Astrocyte of the hippocampus (primary cell): ENCODE measurements at regions not wholly inside any gene's neighbourhood (a gene's known extent, or its start where the extent isn't known, plus 50 kb on each side); places are given as distances from the start of the nearest gene placed in this dataset.
"Not testable (repeated sequence)": the region's sequence is repeated elsewhere in the genome, so short reads cannot be mapped to it uniquely, and the experiment has no call there.

Experiments used
- DNase-seq: peaks from one replicate; pipeline ENCODE4 v3.0.0; 2011; ENCODE audit warnings: low read depth, low spot score

DNA sequence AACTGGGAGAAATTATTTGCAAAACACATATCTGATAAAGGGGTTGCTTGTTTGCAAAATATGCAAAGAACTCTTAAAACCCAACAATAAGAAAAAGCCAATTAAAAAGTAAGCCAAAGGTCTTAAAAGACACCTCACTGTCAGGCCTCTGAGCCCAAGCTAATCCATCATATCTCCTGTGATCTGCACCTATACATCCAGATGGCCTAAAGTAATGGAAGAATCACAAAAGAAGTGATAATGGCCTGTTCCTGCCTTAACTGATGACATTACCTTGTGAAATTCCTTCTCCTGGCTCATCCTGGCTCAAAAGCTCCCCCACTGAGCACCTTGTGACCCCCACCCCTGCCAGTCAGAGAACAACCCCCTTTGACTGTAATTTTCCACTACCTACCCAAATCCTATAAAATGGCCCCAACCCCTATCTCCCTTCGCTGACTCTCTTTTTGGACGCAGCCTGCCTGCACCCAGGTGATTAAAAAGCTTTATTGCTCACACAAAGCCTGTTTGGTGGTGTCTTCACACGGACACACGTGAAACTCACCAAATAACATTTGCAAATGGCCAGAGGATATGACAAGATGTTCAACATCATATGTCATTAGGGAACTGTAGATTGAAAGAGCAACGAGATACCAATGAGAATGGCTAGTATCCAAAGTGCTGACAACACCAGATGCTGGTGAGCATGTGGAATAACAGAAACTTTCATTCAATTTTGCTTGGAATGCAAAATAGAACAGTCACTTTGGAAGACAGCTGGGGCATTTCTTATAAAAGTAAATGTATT is 565.0 kb upstream of the ADGRB3 start:
- no peak for DNase-seq

DNA sequence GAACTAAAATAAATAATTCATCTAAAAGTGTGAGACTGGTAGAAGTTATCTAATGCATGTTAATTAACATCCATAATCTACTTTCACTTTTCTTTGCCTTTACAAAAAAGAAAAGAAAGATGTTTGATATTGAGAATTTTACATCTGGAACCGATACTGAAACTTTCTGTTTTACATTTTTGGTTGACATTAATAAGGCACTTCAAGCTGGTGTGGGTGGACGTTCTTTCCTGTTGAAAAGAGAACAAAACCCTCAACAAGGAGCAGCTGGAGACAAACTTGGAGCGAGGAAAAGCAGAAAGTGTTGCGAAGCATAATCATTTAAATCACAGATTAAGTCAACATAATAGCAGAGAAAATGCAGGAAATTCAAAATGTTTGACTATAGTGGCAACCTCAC is 575.2 kb upstream of the ADGRB3 start:
- DNase-seq = no peak

DNA sequence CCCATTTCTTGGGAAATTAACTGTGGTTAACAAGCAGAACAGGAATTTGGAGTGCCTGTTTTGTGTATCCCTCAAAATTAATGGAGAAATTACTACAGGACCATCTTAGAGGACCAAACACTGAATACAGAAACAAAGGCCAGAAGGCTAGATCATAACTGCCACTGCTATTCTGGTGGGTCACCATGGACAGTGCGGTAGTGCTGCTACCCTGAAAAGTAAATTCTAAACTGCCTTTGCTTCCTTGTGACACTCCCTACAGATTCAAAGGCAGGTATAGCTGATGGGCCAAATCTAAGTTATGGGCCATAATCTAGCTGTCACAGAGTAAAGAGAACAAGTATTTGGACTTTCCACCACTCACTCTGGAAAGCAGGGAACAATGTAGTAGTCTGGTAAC is 575.8 kb upstream of the ADGRB3 start:
- DNase-seq = no peak

DNA sequence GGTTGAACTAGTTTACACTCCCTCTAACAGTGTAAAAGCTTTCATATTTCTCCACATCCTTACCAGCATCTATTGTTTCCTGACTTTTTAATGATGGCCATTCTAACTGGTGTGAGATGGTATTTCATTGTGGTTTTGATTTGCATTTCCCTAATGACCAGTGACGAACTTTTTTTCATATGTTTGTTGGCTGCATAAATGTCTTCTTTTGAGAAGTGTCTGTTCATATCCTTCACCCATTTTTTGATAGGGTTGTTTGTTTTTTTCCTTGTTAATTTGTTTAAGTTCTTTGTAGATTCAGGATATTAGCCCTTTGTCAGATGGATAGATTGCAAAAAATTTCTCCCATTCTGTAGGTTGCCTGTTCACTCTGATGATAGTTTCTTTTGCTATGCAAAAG is 578.5 kb upstream of the ADGRB3 start:
- not testable (repeated sequence) for DNase-seq

DNA sequence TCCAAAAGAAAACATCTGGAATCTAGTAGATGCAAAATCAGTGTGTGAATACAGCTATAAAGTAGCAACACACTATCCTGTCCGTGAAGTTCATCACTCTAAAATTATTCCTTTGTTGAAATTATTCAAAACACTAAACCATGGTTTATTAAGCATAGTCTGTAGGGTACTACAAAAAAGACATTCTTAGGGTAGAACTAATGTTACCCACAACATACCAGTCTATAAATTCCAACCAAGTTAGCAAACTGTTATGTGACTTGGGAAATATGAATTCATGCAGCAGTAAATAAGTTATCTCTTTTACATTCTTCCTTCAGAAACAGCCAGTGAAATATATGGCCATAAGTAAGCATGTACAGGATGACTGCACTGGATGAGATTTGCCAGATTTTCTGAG is 580.3 kb upstream of the ADGRB3 start:
- DNase-seq = peak; percentile 13

DNA sequence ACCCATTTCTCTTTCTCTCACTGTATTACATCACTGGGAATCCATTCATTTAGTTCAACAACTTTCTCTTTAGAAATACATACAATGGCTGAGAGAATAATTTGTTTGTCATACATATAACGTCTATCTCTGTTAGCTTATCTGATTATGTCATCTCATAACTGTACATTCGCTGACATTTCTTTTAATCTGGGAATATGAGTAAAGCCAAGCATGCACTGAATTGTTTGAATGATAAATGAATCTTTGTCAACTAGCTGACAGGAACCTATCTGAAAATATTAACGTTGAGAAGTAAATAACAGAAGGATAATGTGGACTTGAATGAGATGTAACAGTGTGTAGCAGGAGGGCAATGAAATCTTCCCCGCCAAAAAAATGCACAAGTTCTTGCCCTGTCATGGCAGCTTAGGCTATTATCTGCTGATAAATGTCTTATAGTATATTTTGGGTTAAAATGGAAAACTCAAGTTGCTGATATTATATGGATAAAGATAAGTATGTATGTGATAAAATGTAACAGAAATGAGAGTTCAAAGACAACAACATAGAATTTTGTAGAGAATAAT is 581.2 kb upstream of the ADGRB3 start:
- no peak for DNase-seq

DNA sequence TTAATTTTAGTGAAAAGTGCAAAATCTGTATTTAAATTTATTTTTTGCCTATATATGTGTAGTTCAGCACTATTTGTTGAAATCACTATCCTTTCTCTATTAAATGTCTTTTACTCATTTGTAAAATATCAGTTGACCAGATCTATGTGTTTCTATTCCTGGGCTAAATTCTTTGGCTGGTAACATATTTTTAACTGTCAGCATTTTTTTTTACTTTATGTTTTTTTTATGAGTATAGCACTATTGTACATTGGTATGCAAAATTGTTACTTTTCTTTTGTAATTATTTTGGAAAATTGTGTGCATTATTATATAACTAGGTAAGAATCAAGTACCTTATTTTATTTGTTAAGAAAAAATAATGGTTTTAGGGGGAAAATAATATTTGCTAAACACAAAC is 582.8 kb upstream of the ADGRB3 start:
- no peak for DNase-seq

DNA sequence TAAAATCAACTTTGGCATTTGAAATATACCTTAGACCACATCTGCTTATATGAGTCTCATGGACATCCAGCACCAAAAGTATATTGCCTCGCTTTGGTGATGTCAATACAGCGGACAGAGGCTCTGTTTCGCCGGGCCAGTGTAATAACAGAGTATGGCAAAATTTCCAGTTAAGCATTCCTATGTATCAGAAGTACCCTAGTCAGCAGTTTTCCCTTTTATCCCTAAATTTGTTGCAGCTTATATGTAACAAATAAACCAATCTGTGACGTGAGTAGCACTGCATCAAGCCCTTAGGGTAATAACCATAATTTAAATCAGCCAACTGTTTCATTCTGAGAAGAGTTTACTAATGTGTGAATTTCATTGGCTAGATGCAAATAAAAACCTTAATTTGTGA is 585.5 kb upstream of the ADGRB3 start:
- no peak for DNase-seq

DNA sequence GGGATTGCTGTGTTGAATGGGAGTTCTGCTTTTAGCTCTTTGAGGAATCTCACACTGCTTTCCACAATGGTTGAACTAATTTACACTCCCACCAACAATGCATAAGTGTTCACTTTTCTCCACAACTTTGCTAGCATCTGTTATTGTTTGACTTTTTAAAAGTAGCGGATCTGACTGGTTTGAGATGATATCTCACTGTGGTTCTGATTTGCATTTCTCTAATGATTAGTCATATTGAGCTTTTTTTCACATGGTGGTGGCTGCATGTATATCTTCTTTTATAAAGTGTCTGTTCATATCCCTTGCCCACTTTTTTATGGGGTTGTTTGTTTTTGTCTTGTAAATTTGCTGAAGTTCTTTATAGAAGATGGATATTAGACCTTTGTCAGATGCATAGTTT is 588.3 kb upstream of the ADGRB3 start:
- DNase-seq = no peak

DNA sequence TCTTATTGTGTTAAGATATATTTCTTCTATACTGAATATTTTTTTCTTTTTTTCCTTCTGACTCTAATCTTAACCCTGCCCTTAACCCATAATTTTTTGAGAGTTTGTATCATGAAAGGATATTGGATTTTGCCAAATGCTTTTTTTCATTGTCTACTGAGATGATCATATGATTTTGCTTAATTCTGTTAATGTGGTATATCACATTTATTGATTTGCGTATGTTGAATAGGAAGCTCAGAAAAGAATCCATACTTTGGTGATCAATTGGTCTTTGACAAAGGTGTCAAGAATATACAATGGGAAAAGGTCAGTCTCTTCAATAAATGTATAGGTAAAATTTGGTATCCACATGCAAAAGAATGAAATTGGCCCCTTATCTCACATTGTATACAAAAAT is 588.8 kb upstream of the ADGRB3 start:
- DNase-seq = no peak

DNA sequence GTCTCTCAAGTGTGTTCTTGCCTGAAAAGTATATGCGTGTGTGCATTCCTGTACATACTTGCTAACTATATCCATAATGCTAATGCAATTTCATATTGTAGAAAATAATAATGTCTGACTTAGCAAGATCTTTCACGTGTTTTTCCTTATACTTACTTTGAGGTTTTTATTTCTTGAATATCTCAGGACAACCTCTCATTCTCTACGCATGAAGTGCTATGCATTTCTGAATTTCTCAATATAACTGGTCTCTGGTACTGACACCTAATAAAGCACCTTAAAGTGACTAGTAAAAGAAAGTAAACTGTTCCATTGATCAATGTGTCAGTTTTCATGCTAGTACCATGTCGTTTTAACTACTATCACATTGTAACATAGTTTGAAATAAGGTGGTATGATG is 589.9 kb upstream of the ADGRB3 start:
- DNase-seq = no peak

DNA sequence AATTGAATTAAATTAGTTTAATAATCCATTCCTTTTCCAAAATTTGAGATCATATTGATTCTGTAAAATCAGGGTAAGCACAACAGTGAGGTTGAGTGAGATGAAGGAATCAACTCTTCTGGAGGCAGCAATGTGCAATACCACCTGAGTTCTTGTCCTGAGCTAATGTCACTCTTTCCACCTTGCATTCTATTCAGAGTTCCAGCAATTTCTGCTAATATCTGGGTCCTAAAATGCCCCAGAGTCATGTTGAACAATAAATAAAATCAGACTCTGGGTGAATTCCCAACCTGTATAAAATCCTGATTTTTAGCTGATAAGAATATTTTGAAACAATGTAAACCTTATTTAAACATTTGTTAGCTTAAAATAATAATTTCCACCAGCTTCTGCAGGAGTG is 590.8 kb upstream of the ADGRB3 start:
- DNase-seq = no peak

DNA sequence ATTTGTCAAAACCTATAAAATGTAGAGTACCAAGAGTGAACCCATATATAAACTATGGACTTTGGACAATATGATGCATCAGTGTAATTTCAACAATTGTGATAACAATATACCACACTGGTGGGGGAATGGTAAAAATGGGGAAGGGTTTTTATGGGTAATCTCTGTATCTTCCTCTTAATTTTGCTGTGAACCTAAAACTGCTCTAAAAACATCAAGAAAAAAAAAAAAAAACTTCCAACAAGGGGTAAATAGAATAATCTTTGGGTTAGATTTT is 592.0 kb upstream of the ADGRB3 start:
- no peak for DNase-seq

DNA sequence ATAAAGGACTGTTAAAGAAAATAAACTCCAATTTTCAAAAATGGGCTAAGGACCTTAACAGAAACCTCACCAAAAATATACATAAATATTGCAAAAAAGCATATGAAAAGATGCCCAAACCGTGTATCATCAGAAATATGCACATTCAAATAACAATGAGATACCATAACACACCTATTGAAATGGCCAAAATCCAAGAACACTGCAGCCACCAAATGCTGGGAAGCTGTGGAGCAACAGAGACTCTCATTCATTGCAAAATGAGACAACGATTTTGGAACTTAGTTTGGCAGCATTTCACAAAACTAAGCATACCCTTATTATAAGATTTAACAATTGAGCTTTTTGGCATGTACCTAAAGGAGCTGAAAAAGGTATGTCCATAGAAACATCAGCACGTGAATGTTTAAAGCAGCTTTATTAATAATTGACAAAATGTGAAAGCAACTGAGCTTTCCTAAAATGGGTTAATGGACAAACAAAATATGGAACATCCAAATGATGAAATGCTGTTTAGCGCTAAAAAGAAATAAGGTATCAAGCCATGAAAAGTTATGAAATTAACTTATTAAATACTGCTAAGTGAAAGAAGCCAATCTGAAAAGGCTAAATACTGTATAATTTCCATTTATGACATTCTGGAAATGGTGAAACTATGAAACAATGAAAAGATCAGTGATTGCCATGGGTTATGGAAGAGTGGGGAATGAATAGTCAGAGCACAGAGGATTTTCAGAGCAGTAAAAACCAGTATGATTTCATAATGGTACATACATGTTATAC is 592.6 kb upstream of the ADGRB3 start:
- DNase-seq = no peak

DNA sequence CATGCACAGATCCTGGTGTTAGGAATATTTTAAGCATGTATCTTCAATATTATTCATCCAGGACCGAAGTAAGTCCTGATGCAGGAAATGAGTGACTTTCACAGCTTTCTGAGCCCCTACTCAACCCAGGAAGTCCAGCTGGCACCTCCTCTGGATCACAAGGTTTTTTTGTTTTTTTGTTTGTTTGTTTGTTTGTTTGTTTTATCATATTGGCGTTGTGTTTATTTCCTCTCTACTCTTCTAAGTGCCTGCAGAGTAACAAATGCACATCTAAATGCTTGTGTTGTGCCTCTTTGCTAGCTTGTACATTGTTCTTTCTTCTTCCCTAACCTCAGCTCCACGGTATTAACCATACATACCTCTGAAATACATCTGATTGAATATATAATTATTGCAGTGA is 594.3 kb upstream of the ADGRB3 start:
- DNase-seq = no peak

DNA sequence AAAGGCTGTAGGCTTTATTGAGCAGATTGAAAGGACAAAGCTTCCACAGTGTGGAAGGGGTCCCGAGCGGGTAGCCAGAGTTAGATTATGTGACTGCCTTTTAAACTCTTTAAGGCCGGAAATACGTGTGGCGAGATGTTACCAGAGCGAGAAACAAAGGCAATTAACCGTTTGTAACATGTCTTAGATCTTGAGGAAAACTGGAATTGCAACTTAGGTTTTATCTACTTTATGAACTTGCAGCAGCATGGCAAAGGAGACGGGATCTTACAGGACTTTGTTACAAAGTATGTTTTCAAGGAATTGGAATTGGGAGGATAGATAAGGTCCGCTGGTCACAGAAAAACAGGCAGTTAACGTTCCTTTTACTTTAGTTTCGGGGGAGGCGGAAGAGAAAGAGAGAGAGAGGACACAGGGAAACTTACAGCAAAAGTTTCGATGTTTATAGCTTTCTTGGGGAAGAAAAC is 594.7 kb upstream of the ADGRB3 start:
- no peak for DNase-seq

DNA sequence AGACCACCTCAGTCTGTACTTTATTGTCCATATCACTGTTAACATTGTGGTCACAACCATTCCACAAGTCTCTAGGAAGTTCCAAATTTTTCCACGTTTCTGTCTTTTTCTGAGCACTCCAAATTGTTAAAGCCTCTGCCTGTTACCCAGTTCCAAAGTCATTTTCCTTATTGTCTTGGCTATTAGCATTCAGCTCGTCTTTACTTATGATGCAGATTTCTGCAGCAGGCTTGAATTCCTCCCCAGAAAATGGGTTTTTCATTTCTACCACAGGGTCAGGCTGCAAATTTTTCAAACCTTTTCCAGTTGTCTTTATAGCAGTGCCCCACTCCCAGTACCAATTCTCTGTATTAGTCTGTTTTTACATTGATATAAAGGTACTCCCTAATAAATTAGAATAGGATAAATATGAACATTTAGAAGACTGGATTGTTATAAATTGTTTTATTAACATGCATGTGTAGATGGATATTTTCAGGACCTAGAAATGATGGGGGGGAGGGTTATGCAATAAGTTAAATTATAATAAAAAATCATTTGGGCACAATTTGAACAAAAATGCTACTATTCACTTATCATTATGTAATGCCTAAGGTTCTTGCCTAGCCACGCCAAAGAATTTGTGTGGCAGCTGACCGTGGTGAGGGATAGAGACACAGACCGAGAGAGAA is 595.3 kb upstream of the ADGRB3 start:
- DNase-seq = peak; percentile 4

DNA sequence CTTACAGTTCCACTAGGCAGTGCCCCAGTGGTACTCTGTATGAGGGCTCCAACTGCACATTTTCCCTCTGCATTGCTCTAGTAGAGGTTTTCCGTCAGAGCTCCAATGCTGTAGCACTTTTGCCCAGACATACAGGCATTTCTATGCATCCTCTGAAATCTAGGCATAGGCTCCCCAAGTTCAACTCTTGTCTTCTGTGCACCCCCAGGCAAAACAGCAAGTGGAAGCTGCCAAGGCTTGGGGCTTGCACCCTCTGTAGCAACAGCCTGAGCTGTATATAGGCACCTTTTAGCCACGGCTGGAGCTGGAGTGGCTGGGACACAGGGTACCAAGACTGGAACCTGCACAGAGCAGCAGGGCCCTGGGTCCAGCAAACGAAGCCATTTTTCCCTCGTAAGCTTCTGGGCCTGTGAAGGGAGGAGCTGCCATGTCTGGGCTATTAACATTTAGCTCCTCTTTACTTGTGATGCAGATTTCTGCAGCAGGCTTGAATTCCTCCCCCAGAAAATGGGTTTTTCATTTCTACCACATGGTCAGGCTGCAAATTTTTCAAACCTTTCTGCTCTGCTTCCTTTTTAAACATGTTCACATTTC is 596.2 kb upstream of the ADGRB3 start:
- DNase-seq = no peak

DNA sequence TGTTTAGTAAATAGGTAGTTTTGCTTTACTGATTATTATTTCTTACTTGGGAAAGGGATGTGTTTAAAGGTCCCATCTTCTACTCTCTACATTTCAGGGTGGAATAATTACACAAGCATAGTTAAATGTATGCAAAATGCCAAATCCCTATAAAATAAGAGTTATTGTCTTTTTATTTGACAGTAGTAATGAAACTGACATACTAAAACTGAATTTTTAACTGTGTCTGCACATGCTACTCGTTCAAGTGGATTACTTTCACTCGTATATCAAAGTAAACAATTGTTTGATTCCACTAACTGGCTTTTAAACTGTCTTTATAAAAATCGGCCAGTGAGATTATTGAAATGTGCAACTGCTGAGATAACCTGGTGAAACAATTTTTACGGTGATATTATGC is 602.9 kb upstream of the ADGRB3 start:
- DNase-seq = no peak

DNA sequence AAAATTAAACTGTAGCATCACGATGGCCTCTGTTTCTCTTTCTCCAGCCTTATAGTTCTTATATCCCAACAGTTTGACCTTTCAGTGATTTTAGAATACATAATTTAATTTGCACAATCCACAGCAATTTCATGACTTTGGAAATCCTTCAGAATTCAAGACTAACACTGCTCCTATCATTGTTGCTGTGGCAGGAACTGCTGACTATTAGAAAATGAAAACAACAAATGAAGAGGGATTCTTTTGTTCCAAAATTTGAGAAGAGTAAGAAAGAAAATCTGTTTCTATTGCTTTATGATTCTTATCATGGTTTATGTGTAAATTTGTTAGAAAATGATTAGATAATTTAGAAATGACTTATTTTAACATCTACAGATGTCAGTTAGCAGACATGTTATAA is 604.0 kb upstream of the ADGRB3 start:
- no peak for DNase-seq

DNA sequence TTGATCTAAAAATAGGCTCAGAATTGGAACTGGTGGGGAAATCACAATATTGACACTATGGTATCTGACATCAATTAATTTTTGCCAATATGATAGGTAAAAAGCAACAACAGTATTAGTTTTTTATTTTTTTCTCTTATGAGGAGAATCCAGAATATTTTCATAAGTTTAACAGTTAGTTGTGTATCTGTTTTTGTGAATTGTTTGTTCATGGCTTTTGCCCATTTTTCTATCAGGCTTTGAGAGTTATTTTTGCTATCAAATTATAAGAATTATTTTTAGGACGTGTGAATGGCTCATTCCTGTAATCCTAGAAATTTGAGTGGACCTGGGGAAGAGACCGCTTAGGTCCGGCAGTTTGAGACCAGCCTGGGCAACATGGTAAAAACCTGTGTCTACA is 608.6 kb upstream of the ADGRB3 start:
- no peak for DNase-seq

DNA sequence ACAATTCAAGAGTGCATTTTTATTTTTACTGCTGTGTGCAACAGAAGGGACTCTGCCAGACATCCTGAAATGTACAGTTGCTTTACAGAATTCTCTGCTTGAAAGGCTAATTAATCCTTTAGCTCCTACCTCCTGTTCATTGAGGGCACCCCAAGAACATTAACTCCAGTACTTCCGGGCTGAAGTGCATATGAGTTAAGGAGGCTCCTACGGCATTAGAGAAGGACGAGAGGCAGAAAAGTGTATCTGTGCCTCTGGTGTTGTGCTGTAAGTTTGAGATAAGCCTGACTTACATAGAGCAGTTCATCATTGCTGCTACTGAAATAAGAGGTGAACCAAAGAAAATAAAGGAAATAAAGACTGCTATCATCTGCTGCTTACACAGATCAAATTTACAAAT is 609.3 kb upstream of the ADGRB3 start:
- no peak for DNase-seq
